HuH-7 (cell line): ENCODE measurements at regions not wholly inside any gene's neighbourhood (a gene's known extent, or its start where the extent isn't known, plus 50 kb on each side); places are given as distances from the start of the nearest gene placed in this dataset.
A peak's percentile ranks its signal among the peaks of the same experiment; 100 is the strongest.

Source experiments
- DNase-seq: peaks from one replicate; pipeline ENCODE4 v3.0.0; 2011; ENCODE audit warnings: low spot score

GRCh38 chr7:32428546-32428945, 61.6 kb downstream of the LSM5 start:
- DNase-seq, result no peak

DNA sequence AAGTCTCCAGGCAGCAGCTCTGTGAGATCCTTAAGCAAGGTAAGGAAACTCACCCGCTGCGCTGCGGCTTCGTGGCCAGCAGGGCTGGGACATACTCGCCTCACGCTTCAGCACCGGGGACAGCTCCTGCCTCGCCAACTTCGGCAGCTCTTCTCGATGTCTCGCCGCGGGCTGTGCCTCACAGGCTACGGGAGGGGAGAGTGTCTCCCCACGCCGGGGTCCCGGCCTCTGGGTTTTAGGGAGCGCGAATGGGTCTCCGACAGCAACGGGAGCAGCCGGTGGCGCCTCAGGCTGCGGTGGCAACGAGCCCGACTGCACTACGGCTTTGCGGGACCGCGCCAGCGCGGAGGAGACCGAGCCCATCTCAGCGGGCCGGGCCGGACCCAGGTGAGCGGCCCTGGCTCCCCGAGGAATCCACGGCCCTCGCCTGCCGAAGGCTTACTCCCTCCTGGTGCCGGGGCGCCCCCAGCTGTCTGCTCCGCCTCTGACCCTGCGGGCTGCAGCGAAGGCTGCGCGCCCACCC, 62.4 kb downstream of the LSM5 start:
- peak; percentile 80 for DNase-seq

DNA sequence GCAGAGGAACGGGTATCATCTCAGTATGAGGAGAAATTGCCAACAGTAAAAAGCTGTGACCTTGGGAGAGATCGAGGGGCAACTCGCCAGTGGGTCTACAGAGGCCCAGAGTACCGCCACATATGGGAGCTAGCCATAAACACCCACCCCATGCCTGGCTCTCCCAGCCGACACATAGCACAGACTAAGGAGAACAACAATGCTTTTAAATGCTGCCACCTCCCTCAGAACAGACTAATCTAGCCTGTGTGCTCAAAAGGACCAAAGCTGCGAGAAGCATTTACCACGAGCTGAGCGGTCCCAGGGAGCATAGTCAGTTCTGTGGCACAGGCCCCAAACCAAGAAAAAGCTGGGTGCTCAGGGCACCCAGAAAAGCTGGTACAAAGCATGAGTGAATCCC, 73.3 kb downstream of the LSM5 start:
- no peak for DNase-seq

GRCh38 chr7:32415936-32416335, 74.2 kb downstream of the LSM5 start:
- no peak for DNase-seq

GRCh38 chr7:32415519-32415918, 74.7 kb downstream of the LSM5 start:
- DNase-seq, result no peak

- no peak for DNase-seq
Measured at GRCh38 chr7:32412471-32412870, 77.7 kb downstream of the LSM5 start.

DNA sequence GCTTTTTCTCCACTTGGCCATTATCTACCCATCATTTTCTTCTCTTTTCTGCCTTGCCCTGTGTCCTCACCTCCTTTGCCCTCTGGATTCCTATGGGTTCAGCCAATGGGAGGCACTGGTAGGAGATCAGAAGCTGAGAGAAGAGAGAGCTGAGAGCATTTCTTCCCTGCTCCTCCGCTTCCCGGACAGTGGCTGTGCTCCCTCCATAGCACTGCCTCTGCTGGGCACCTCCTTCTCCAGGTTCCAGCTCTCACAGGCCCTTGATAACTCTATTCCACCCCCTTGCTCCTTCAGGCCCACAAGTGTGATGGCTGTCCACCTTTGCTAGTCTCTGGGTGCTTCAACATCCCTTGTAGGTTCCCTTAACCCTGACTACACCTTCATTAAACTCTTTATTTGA, 79.6 kb downstream of the LSM5 start:
- DNase-seq, result no peak

DNA sequence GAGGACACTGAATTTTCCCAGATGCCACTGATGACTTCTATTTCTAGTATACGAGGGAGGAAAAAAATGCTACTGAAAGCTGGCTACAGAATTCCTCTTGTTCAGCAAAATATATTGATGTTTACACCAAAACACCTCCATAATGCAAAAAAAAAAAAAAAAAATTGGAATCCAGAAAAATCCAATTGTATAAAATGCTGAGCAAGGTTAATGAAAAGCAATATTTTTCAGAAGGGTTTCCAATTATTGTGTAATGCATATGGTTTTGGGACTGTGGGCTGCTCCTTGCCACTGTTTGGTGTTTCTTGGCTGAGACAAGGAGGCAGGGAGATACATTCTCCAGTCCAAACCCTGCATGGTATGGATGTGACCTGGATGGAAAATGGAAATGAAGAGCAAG, 83.8 kb downstream of the LSM5 start:
- no peak for DNase-seq

DNA sequence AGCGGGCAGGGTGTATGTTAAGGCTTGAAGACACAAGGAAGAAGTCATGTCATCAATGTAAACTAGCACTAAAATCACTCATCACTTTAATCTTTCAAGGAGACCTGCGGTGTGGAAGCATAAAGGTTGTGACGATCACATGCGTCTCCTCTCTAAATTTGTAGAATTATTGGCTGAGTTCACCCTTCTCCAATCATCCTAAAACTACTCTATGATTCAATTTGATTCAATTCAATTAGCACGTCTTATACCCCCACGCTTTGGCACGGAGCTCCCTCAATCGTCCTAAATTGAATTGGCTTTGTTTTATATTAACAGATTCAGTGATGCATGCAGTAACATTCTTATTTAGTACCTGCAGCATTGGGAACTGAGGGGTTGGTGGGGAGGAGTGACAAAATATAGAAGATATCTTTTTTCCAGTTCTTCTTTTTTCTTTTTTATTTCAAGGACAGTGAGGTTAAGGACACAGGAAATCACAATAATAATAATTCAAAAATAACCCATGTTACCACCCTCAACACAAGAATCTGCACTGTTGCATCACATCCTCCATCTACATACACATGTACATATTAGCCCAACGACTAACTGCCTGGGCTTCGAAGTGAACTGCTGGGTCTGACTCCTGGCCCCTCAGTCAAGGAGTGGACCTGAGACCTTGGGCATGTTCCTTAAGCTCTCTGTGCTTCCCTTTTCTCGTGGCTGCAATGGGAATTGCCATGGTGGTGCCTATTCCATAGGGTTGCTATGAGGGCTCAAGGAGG, 86.5 kb downstream of the LSM5 start:
- DNase-seq, result no peak

DNA sequence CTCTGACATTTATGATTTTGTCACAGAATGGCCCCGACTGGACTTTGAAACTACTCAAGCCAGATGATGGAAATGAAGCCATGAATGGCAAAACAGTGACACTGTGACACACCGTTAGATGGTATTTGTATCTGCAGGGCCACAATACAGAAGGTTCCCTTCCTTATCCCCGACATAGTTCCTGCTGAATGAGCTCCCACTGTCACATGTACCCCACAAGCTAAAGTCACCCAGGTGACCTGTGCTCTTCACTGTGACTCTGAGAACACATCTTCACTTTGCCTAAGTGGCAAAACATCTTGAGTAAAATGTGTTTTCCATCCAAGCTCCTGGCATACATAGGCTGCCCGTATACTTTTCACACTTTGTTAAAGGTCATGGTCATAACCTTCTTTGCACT, 89.5 kb downstream of the LSM5 start:
- no peak for DNase-seq

GRCh38 chr7:32399311-32399710, 90.9 kb downstream of the LSM5 start:
- DNase-seq, result no peak

DNA sequence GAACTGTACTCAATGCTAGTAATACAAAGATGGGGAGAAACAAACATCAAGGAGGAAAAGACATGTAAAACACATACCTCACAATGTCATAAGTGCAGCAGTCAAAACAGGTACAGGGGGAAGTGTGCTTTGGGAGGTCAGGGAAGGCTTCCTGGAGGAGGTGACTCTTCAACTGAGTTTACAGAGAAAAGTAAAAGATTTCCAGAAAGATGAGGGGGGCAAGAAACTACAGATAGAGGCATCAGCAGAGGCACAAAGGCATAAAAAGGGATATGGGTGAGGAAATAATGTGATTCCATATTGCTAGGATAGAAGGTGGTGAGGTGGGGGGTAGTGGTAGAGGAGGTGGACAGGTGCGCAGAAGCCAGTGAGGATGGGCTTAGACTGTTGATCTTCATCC, 95.0 kb downstream of the LSM5 start:
- no peak for DNase-seq

- no peak for DNase-seq
Measured at GRCh38 chr7:32393861-32394260, 96.3 kb downstream of the LSM5 start.

DNA sequence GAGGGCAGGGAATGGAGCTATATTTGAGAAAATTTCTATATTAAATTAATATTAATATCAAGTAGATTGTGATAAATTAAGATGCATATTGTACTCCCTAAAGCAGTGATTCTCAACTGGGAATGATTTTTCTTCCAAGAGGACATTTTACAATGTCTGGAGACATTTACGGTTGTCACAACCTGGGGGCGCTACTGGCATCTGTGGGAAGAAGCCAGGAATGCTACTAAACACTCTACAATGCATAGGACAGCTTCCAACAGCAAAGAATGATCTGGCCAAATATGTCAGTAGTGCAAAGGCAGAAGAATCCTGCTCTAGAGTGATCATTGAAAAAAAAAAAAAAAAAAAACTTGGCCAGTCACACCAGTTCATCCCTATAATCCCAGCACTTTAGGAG, 100.0 kb downstream of the LSM5 start:
- peak; percentile 39 for DNase-seq

DNA sequence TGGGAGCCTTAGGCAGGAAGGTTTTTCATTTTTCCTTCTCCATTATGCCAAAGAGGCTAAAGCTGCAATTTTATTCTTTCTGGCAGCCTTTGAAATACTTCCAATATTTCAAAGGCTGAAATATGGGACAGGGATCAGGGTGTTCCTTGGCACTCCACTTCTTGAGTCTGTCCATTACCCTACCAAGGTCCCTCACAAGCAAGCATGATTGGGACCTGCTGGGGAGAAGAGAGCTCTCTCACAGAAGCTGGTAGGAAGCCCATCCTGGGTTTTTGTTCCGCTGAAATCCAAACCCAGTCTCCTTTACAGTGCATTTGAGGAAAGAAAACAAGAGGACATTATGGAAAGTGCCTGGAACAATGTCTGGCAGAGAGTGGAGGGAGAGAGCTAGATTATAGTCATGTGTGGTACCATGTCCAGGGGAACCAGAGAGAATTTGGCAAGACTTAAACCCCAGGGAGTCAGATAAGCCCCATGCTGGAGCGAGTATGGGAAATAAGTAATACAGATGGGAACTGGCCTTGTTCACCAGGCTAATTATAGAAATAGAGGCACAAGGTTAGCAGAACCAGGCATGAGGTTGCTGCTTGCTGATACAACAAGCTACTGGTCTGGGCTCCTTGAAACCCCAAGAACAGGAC, 104.7 kb downstream of the LSM5 start:
- DNase-seq, result no peak

- peak; percentile 37 for DNase-seq
Measured at GRCh38 chr7:32381024-32381601, 109.1 kb downstream of the LSM5 start.

- no peak for DNase-seq
Measured at GRCh38 chr7:32379510-32380112, 110.6 kb downstream of the LSM5 start.

DNA sequence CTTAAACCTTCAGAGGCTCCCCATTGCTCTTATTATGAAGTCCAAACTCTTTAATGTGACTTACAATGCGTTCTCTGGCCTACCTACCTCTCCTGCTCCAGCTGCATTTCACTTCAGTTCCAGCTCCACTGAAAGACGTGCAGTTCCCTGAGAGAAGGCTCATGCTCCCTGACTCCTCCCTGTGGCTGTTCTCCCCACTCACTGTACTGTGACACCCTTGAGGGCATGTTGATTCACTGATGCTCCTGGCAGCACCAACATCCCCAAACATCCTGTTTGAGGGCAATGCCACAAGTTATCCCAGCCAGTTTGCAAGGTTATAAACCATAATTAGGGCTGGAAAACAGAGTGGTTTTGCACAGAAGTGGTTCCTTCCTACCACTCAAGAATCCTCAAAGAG, 111.2 kb downstream of the LSM5 start:
- DNase-seq, result no peak

- DNase-seq, result no peak
Measured at GRCh38 chr7:32364581-32364980, 125.6 kb downstream of the LSM5 start.

GRCh38 chr7:32360127-32360526, 130.1 kb downstream of the LSM5 start:
- no peak for DNase-seq

GRCh38 chr7:32357535-32358277, 132.5 kb downstream of the LSM5 start:
- no peak for DNase-seq

DNA sequence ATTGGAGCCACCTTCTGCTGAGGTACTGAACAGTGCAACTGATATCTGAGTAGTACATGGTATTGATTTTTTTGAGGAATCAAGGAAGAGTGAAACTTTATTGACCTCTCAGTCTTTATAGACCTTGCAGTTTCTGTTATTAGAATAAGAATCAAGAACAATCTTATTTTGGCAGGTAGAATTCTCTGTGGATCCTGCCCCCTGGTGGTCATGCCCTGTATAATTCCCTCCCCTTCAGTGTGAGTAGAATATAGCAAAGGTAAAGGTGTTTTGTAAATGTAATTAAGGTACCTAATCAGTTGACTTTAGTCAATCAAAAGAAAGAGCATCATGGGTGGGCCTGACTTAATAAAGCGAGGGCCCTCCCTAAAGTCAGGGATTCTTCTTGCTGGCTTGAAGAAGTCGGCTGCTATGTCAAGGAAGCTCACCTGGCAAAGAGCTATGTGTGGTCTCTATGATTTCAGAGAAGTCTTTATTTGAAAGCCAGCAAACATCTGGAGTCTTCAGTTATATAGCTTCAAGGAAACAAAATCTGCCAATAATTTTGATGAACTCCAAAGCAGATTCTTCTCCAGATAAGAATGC, 142.8 kb downstream of the LSM5 start:
- peak; percentile 17 for DNase-seq
